ENCODE measurements at regions not wholly inside any gene's neighbourhood (a gene's known extent, or its start where the extent isn't known, plus 50 kb on each side); places are given as distances from the start of the nearest gene placed in this dataset.

GRCh38 chr2:194735837-194736542, 921.0 kb upstream of the SLC39A10 start:
- Histone ChIP-seq H3K4me3 (no peak overlapping the region), H3K27ac (no peak overlapping the region), H3K36me3 (no peaks in the 10 kb centered on the region), H3K9me3 (peaks cover 0 to 16% (median 6%) of the 10 kb centered on the region in 8 donors), H3K27me3 (replicated peaks in 1 of 7) (no peaks in the 10 kb centered on the region), H3K4me1 (no peaks in the 10 kb centered on the region)
- 66 to 90% (median 75%) methylated on average over 2 of the region's 2 CpGs for WGBS, 5 donors
- no peak for DNase-seq
- TF ChIP-seq POLR2A (IDR thresholded peaks at IDR 0.05) (no peak), POLR2AphosphoS5 (IDR thresholded peaks at IDR 0.05) (no peak), CTCF (IDR thresholded peaks at IDR 0.05 in 8 of 11, conservative IDR thresholded peaks at IDR 0.05 in 3 of 11) (no peak)
- intact Hi-C loops (cut with DNase I; ENCODE audit: low total_unique reads), result no loop called here

- 63 to 80% (median 68%) methylated on average over 1 of the region's 1 CpG for WGBS, 5 donors
- intact Hi-C loops (cut with DNase I; ENCODE audit: low total_unique reads), result no loop called here
- no peak for TF ChIP-seq POLR2A (IDR thresholded peaks at IDR 0.05)
- no peak for TF ChIP-seq CTCF (IDR thresholded peaks at IDR 0.05 in 8 of 11, conservative IDR thresholded peaks at IDR 0.05 in 3 of 11)
- no peak for TF ChIP-seq POLR2AphosphoS5 (IDR thresholded peaks at IDR 0.05)
- no peak for DNase-seq
- Histone ChIP-seq H3K27me3 (replicated peaks in 1 of 7) (no peaks in the 10 kb centered on the region), H3K9me3 (peaks cover 0 to 13% (median 5%) of the 10 kb centered on the region in 8 donors), H3K4me1 (no peaks in the 10 kb centered on the region), H3K36me3 (no peaks in the 10 kb centered on the region), H3K27ac (no peak overlapping the region), H3K4me3 (no peak overlapping the region)
These were observed 926.8 kb upstream of the SLC39A10 start for GRCh38 chr2:194730266-194730665.

GRCh38 chr2:194725169-194725568, 931.9 kb upstream of the SLC39A10 start:
- WGBS, 5 donors, result 77 to 89% (median 80%) methylated on average over 1 of the region's 1 CpG
- TF ChIP-seq POLR2A (IDR thresholded peaks at IDR 0.05) (no peak), POLR2AphosphoS5 (IDR thresholded peaks at IDR 0.05) (no peak), CTCF (IDR thresholded peaks at IDR 0.05 in 8 of 11, conservative IDR thresholded peaks at IDR 0.05 in 3 of 11) (no peak)
- H3K9me3 ChIP-seq, result no peaks in the 10 kb centered on the region
- intact Hi-C loops (cut with DNase I; ENCODE audit: low total_unique reads), result no loop called here
- H3K4me1 ChIP-seq, result no peaks in the 10 kb centered on the region
- no peaks in the 10 kb centered on the region for H3K27me3 ChIP-seq (replicated peaks in 1 of 7)
- H3K4me3 ChIP-seq, result no peak overlapping the region
- DNase-seq, result no peak
- H3K36me3 ChIP-seq, result no peaks in the 10 kb centered on the region
- H3K27ac ChIP-seq, result no peak overlapping the region

GRCh38 chr2:194723446-194723845, 933.6 kb upstream of the SLC39A10 start:
- no peak overlapping the region for H3K4me3 ChIP-seq
- no peak for TF ChIP-seq POLR2AphosphoS5 (IDR thresholded peaks at IDR 0.05)
- no peak for TF ChIP-seq CTCF (IDR thresholded peaks at IDR 0.05 in 8 of 11, conservative IDR thresholded peaks at IDR 0.05 in 3 of 11)
- no peak for TF ChIP-seq POLR2A (IDR thresholded peaks at IDR 0.05)
- WGBS, 5 donors, result 65 to 85% (median 79%) methylated on average over 2 of the region's 2 CpGs
- H3K27me3 ChIP-seq (replicated peaks in 1 of 7), result no peaks in the 10 kb centered on the region
- no peak overlapping the region for H3K27ac ChIP-seq
- intact Hi-C loops (cut with DNase I; ENCODE audit: low total_unique reads), result no loop called here
- no peaks in the 10 kb centered on the region for H3K36me3 ChIP-seq
- no peak for DNase-seq
- H3K4me1 ChIP-seq, result no peaks in the 10 kb centered on the region
- H3K9me3 ChIP-seq, result no peaks in the 10 kb centered on the region

All from spleen (tissue), 11 donors.